K562 (cell line): ENCODE measurements at regions not wholly inside any gene's neighbourhood (a gene's known extent, or its start where the extent isn't known, plus 50 kb on each side); places are given as distances from the start of the nearest gene placed in this dataset.

Source experiments
- ATAC-seq: fragments of 200-7000 bp; cut with Tn5 transposase; 3 replicates; pipeline ENCODE4 v1.9.1; 2020; ENCODE audit warnings: moderate library complexity
- BruUV-seq: library from RNA; stranded (reverse); fragments of 400-500 nt; replicated peaks from 2 replicates; lab custom pipeline; 2021; lab: Mats Ljungman, UMichigan
- CTCF ChIA-PET: fragments of 300-600 bp; formaldehyde crosslinking; extraction: SDS; loops from one replicate; lab custom pipeline; 2021; ENCODE audit warnings: low intra/inter-chr PET ratio; lab: Yijun Ruan, JAX
- POLR2A ChIA-PET: fragments of 300-600, 350-650 bp; sonication (Branson Sonifier 250); formaldehyde crosslinking; extraction: SDS; loops from one replicate; lab custom pipeline; 2021; ENCODE audit warnings: antibody characterized with exemption, inconsistent platforms; lab: Yijun Ruan, JAX
- DNase-seq, 4 experiments: peaks; one replicate each; pipeline versions ENCODE4 v3.0.0 to v3.0.0-alpha.2; 2011 to 2018; ENCODE audit warnings: low spot score in 3 of 4, mixed read lengths in 3 of 4; ENCODE audit errors: extremely low read depth in 1 of 4
- FAIRE-seq: peaks from 2 replicates; lab custom pipeline; 2011; peaks lifted over from hg19 to GRCh38; lab: Jason Lieb, UNC
- H2AFZ ChIP-seq: 2 replicates; pipeline ENCODE4 v1.6.0; 2011; ENCODE audit warnings: low read depth, low read length, control low read depth, inconsistent platforms
- H3K27ac ChIP-seq: fragments of 200-600 bp; 3 replicates; pipeline ENCODE4 v1.8.0; 2011; ENCODE audit warnings: low read depth, mild to moderate bottlenecking, control low read depth, inconsistent platforms, low read length, moderate library complexity, mixed read lengths; ENCODE audit errors: extremely low read depth
- H3K27me3 ChIP-seq, 2 experiments: fragments of 300-600 bp in 1 of 2; 2 replicates in 1 of 2; 3 replicates in 1 of 2; pipeline versions ENCODE4 v1.6.0 to v1.8.0; 2011; ENCODE audit warnings: inconsistent platforms in 2 of 2, low read length in 2 of 2, mild to moderate bottlenecking in 1 of 2, mixed read lengths in 1 of 2, moderate library complexity in 1 of 2; ENCODE audit not compliant: control insufficient read depth in 2 of 2, insufficient read depth in 2 of 2
- H3K36me3 ChIP-seq: fragments of 300-600 bp; 3 replicates; pipeline ENCODE4 v1.8.0; 2011; ENCODE audit warnings: mild to moderate bottlenecking, low read length, inconsistent platforms; ENCODE audit not compliant: control insufficient read depth, insufficient read depth
- H3K4me1 ChIP-seq, 2 experiments: fragments of 200-600 bp in 1 of 2; replicated peaks in 1 of 2; 2 replicates in 1 of 2; 3 replicates in 1 of 2; pipeline versions ENCODE4 v1.5.1 to v1.8.0; 2011; ENCODE audit warnings: inconsistent platforms in 2 of 2, low read length in 2 of 2, mild to moderate bottlenecking in 1 of 2, mixed read lengths in 1 of 2, moderate library complexity in 1 of 2; ENCODE audit not compliant: control insufficient read depth in 2 of 2, insufficient read depth in 2 of 2
- H3K4me2 ChIP-seq: 2 replicates; pipeline ENCODE4 v1.6.1; 2011; ENCODE audit warnings: low read length, control low read depth, inconsistent platforms, mixed read lengths; ENCODE audit not compliant: insufficient read depth
- H3K4me3 ChIP-seq: fragments of 200-600 bp; sonication (generic), shearing (Covaris generic); 2 replicates; pipeline ENCODE4 v1.5.1; 2016; ENCODE audit warnings: control low read depth, inconsistent platforms
- H3K79me2 ChIP-seq: fragments of 200-600 bp; 3 replicates; pipeline ENCODE4 v1.8.0; 2011; ENCODE audit warnings: low read length, inconsistent platforms; ENCODE audit not compliant: control insufficient read depth, insufficient read depth
- H3K9ac ChIP-seq, 2 experiments: 2 replicates each; pipeline versions ENCODE4 v1.6.0 to v1.6.1; 2011; ENCODE audit warnings: low read depth in 2 of 2, low read length in 2 of 2, control low read depth in 1 of 2, inconsistent platforms in 1 of 2, mild to moderate bottlenecking in 1 of 2, mixed read lengths in 1 of 2; ENCODE audit not compliant: insufficient read depth in 1 of 2
- H3K9me1 ChIP-seq: one replicate; pipeline ENCODE4 v1.6.0; 2011; ENCODE audit warnings: inconsistent platforms, mild to moderate bottlenecking, low read length, moderate library complexity; ENCODE audit not compliant: control insufficient read depth, insufficient read depth
- H3K9me3 ChIP-seq: replicated peaks from 2 replicates; pipeline ENCODE4 v1.5.1; 2011; ENCODE audit warnings: low read depth, low read length, inconsistent platforms; ENCODE audit not compliant: control insufficient read depth, insufficient read depth
- H4K20me1 ChIP-seq: replicated peaks from 2 replicates; pipeline ENCODE4 v1.6.1; 2011; ENCODE audit warnings: low read length, inconsistent platforms, mixed read lengths; ENCODE audit not compliant: control insufficient read depth, insufficient read depth
- CUX1 ChIP-seq: fragments of 200-800 bp; sonication (Bioruptor generic); IDR thresholded peaks from 2 replicates; pipeline ENCODE4 v1.6.1; 2016; ENCODE audit warnings: missing genetic modification characterization, missing compliant biosample characterization
- E2F1 ChIP-seq: sonication (generic); formaldehyde crosslinking; IDR thresholded peaks from 2 replicates; pipeline ENCODE4 v1.8.1; 2023; ENCODE audit warnings: mild to moderate bottlenecking, missing genetic modification reagents, moderate library complexity
- GTF2A2 ChIP-seq: IDR thresholded peaks from 2 replicates; pipeline ENCODE4 v1.6.1; 2016; ENCODE audit warnings: mild to moderate bottlenecking, missing genetic modification characterization, missing compliant biosample characterization
- MAX ChIP-seq: sonication (generic); formaldehyde crosslinking; IDR thresholded peaks from 2 replicates; pipeline ENCODE4 v1.9.0; 2022; ENCODE audit warnings: mild to moderate bottlenecking, missing genetic modification reagents
- MNT ChIP-seq, 2 experiments: fragments of 450-650 bp; conservative IDR thresholded peaks; 2 replicates each; pipeline ENCODE4 v1.6.1; 2017; ENCODE audit warnings: mild to moderate bottlenecking in 2 of 2, moderate library complexity in 2 of 2
- MYBL2 ChIP-seq, 2 experiments: fragments of 450-650 bp in 1 of 2; sonication (generic) in 1 of 2; formaldehyde crosslinking in 1 of 2; IDR thresholded peaks; 2 replicates each; pipeline versions ENCODE4 v1.6.1 to v1.8.1; 2017 to 2022; ENCODE audit warnings: borderline replicate concordance in 1 of 2, inconsistent platforms in 1 of 2, low read depth in 1 of 2, mild to moderate bottlenecking in 1 of 2, missing genetic modification reagents in 1 of 2, moderate library complexity in 1 of 2
- PHF21A ChIP-seq: fragments of 450-650 bp; IDR thresholded peaks from 2 replicates; pipeline ENCODE4 v1.6.1; 2017; ENCODE audit warnings: low read depth, borderline replicate concordance
- PML ChIP-seq: IDR thresholded peaks from 2 replicates; pipeline ENCODE4 v1.6.1; 2012; ENCODE audit warnings: low read length, inconsistent platforms
- POLR2H ChIP-seq: IDR thresholded peaks from 2 replicates; pipeline ENCODE4 v1.6.1; 2016; ENCODE audit warnings: missing genetic modification characterization, low read depth, mild to moderate bottlenecking, control low read depth, missing compliant biosample characterization, moderate library complexity
- PRMT5 ChIP-seq: sonication (generic); formaldehyde crosslinking; IDR thresholded peaks from 2 replicates; pipeline ENCODE4 v1.5.0; 2020; ENCODE audit warnings: missing genetic modification reagents
- RFX1 ChIP-seq: fragments of 450-650 bp; IDR thresholded peaks from 2 replicates; pipeline ENCODE4 v1.6.1; 2016; ENCODE audit warnings: mild to moderate bottlenecking, moderate library complexity
- WHSC1 ChIP-seq: IDR thresholded peaks from one replicate; pipeline ENCODE4 v1.6.1; 2012; ENCODE audit warnings: low read length, control low read depth, inconsistent platforms
- ZNF282 ChIP-seq: sonication (generic); formaldehyde crosslinking; IDR thresholded peaks from 2 replicates; pipeline ENCODE4 v1.8.1; 2023; ENCODE audit warnings: missing genetic modification reagents
- ZNF717 ChIP-seq: fragments of 250-450 bp; sonication (Bioruptor Pico); IDR thresholded peaks from 2 replicates; pipeline ENCODE4 v1.5.0; 2021
- ZNF778 ChIP-seq: fragments of 450-650 bp; formaldehyde crosslinking; IDR thresholded peaks from 2 replicates; pipeline ENCODE4 v1.4.0; 2020; ENCODE audit warnings: mild to moderate bottlenecking, moderate library complexity
- WGBS: fragments of 100-300 bp; shearing (Covaris generic); methylation state at CpG from one replicate; pipeline ENCODE4 v1.1.6; 2016; ENCODE audit warnings: low coverage, mixed read lengths; ENCODE audit not compliant: insufficient coverage; ENCODE audit errors: missing lambda C conversion rate; 5-methylcytosine and 5-hydroxymethylcytosine counted together
- in situ Hi-C: fragments of 300-500 bp; cut with MboI; formaldehyde crosslinking; loops from 4 replicates; pipeline ENCODE4 v1.15.0; 2018; ENCODE audit warnings: inconsistent platforms, mixed read lengths
- intact Hi-C: fragments of 100-400 bp; cut with micrococcal nuclease; formaldehyde crosslinking; loops from 2 replicates; pipeline ENCODE4 v1.14.2; 2022

- TF ChIP-seq MNT (conservative IDR thresholded peaks at IDR 0.05) (no peak), PRMT5 (CRISPR knock-in tag) (no peak), E2F1 (CRISPR knock-in tag) (no peak), ZNF717 (CRISPR knock-in tag) (no peak), RFX1 (no peak), ZNF282 (CRISPR knock-in tag) (no peak), GTF2A2 (tag) (no peak), POLR2H (tag) (no peak)
Observed at GRCh38 chr10:78287618-78288017, 254.0 kb downstream of the RPS24 start (continued).

GRCh38 chr10:78288663-78289062 is 255.0 kb downstream of the RPS24 start:
- Histone ChIP-seq H3K79me2 (no peaks in the 10 kb centered on the region), H2AFZ (no peak overlapping the region), H3K9ac (no peak overlapping the region), H4K20me1 (no peaks in the 10 kb centered on the region), H3K9me1 (no peaks in the 10 kb centered on the region), H3K4me1 (no peaks in the 10 kb centered on the region), H3K27me3 (peaks cover 7 to 41% of the 10 kb centered on the region in 2 experiments; a peak in 4 of 5 replicates), H3K4me3 (no peak overlapping the region), H3K4me2 (no peak overlapping the region), H3K9me3 (no peaks in the 10 kb centered on the region), H3K27ac (no peak overlapping the region), H3K36me3 (no peaks in the 10 kb centered on the region)
- no peak for FAIRE-seq
- ChIA-PET CTCF (no interaction called here), POLR2A (interaction anchor here (0.6 kb wide), 2 partner anchors 16 to 140 kb away, joined by 3 read pairs; no protein-coding TSS in a partner anchor)
- intact Hi-C loops (no loop called here), in situ Hi-C loops (no loop called here)
- WGBS: 2% methylated on average over 3 of the region's 3 CpGs
- ATAC-seq: no peak
- no peak for DNase-seq
- no TSS peak for BruUV-seq
- no peak for TF ChIP-seq PHF21A
- no peak for TF ChIP-seq PML
- TF ChIP-seq WHSC1: no peak
- TF ChIP-seq CUX1 (CRISPR knock-in tag): no peak
- TF ChIP-seq MYBL2 (IDR thresholded peaks at IDR 0.05; ENCODE audit: low read depth): no peak
- no peak for TF ChIP-seq MYBL2 (CRISPR knock-in tag; IDR thresholded peaks at IDR 0.05; ENCODE audit: borderline replicate concordance)
- TF ChIP-seq MAX (CRISPR knock-in tag): no peak
- TF ChIP-seq ZNF778 (CRISPR knock-in tag): no peak
